ENCODE measurements at regions not wholly inside any gene's neighbourhood (a gene's known extent, or its start where the extent isn't known, plus 50 kb on each side); places are given as distances from the start of the nearest gene placed in this dataset.

GRCh38 chr5:107294211-107294550, 376.6 kb downstream of the EFNA5 start:
- no peak overlapping the region for H3K4me3 ChIP-seq (ENCODE audit: low read depth, low read length)

- H3K4me3 ChIP-seq (ENCODE audit: low read depth, low read length) = no peak overlapping the region
These were observed 377.1 kb downstream of the EFNA5 start for GRCh38 chr5:107293541-107294210.

GRCh38 chr5:107291866-107292265, 378.9 kb downstream of the EFNA5 start:
- no peak overlapping the region for H3K4me3 ChIP-seq (ENCODE audit: low read depth, low read length)

DNA sequence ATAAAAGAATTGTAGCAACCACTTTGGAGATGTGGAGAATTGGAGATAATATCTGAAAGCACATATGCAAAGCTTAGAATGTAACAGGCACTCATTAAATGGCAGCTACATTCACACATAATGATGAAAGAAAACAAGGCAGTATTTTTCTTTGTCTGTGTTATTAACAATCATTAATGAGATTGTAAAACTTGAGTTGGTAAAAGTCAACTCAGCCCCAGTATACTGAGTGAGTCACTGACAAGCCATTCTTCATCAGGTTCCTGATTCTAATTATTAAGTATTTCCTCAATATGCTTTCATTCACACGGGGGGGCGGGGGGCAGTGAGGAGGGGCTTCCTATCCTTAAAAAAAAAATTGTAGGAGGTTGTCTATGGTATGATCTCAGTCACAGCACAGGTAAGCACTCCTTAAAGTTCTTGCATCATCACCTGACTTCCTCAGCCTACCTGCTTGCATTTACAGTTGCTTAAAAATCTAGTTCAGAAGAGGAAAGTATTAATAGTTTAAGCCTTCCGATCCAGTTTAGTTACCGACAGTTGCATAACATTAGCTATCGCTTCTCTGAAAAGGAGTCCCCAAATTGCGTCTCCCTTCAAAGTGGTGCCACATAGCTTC, 379.8 kb downstream of the EFNA5 start:
- H3K4me3 ChIP-seq (ENCODE audit: low read depth, low read length) = no peak overlapping the region

GRCh38 chr5:107289030-107289714, 381.6 kb downstream of the EFNA5 start:
- no peak overlapping the region for H3K4me3 ChIP-seq (ENCODE audit: low read depth, low read length)

DNA sequence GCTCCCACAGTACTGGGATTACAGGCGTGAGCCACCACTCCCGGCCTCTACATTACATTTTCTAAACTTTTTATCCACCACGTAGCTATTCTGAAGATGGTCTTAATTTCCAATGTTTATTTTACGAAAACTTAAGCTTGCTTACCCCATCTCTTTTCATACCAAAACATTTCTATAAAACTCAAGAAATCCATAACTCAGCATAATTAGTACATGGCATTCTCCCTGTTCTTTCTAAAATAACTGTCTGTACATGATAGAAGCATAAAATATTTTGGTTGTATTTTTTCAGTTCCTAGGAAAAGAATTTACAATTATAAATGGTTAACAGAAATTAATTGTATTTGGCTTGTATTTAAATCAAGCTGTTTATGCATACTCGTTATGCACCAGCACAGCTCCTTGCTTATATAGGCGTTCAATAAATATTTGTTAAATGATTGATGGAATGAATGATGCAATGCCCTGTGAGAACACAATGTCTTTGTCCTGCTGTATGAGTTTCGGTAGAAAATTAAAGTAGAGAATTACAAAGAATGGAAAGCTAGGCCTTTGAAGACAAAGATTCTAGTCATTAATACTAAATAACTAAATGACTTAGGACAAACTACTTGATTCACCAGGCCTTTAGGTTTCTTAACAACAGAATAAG, 384.2 kb downstream of the EFNA5 start:
- no peak overlapping the region for H3K4me3 ChIP-seq (ENCODE audit: low read depth, low read length)

- no peak overlapping the region for H3K4me3 ChIP-seq (ENCODE audit: low read depth, low read length)
These were observed 385.0 kb downstream of the EFNA5 start for GRCh38 chr5:107285772-107286171.

- H3K4me3 ChIP-seq (ENCODE audit: low read depth, low read length) = no peak overlapping the region
These were observed 385.8 kb downstream of the EFNA5 start for GRCh38 chr5:107284822-107285525.

DNA sequence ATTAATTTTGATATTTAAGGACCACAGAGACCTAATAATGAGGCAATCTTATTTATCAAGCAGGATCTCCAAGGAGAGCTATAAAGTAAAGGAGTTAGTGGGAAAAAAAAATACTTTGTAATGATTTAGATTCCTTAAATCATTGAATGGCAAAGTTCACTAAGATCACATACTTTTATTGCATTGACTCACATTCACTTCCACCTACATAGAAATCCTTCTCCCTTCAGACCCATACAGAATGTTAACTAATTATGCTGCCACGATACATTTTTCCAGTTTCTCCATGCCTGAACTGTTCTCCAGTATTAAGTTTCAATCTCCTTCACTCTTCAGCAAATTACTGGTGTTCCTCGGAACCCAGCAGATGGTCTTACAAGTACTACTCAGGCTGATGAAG, 388.7 kb downstream of the EFNA5 start:
- H3K4me3 ChIP-seq (ENCODE audit: low read depth, low read length) = no peak overlapping the region

DNA sequence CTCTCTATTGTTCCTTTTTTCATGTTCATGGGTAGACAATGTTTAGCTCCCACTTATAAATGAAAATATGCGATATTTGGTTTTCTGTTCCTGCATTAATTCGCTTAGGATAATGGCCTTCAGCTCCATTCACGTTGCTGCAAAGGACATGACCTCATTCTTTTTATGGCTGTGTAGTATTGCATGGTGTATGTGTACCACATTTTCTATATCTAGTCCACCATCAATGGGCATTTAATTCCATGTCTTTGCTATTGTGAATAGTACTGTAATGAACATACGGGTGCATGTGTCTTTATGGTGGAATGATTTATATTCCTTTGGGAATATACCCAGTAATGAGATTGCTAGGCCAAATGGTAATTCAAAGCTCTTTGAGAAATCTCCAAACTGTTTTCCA, 392.0 kb downstream of the EFNA5 start:
- no peak overlapping the region for H3K4me3 ChIP-seq (ENCODE audit: low read depth, low read length)

DNA sequence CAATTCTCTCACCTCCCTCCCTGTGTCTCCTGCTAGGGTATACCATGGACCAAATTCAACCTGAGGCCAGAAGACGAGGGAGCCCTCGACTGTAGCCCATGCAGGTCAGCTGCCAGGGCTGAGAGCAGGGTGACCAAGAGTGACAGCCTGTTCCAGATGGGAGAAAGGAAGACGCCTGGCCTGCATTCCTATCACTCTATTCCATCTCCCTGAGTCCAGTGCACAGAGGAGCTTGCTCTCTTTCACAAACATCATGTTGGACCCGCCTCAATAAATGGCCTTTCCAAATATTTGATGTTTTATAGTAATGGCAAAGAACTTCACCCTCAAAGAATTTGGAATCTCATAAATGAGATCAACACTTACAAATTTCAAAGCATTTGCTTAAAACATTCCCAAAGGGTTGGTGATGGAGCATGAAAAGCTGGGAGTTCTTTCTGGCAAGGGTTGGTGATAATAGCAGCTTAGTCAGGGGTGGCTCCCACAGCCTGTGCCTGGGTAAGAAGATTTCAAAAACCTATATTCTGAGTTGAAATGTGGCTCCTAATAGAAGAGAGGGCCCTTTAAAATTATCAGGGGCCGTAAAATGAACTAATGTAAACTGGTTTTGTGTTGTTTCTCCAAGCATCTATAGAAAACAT, 393.1 kb downstream of the EFNA5 start:
- H3K4me3 ChIP-seq (ENCODE audit: low read depth, low read length) = no peak overlapping the region

- no peak overlapping the region for H3K4me3 ChIP-seq (ENCODE audit: low read depth, low read length)
These were observed 395.4 kb downstream of the EFNA5 start for GRCh38 chr5:107275333-107275732.

DNA sequence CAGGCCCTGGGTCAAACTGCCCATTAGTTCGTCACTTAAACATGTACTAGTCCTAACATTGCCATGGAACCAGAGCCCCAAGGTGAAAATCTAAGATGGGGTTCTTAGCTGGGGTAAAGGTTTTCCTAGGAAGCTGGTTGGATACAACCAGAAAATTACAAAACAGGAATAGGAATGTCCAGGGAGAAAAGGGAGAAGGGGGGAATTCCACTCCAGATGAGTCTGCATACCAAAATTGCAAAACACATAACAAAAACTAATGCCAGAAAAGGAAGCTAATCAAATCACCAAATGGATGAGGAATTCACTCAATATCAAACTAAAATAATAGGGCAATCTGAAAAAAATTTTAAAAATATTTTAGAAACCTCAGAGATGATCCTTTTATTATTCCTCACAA, 396.2 kb downstream of the EFNA5 start:
- H3K4me3 ChIP-seq (ENCODE audit: low read depth, low read length) = no peak overlapping the region

GRCh38 chr5:107272954-107273353, 397.8 kb downstream of the EFNA5 start:
- H3K4me3 ChIP-seq (ENCODE audit: low read depth, low read length) = no peak overlapping the region

- H3K4me3 ChIP-seq (ENCODE audit: low read depth, low read length) = no peak overlapping the region
These were observed 398.2 kb downstream of the EFNA5 start for GRCh38 chr5:107272509-107272908.

DNA sequence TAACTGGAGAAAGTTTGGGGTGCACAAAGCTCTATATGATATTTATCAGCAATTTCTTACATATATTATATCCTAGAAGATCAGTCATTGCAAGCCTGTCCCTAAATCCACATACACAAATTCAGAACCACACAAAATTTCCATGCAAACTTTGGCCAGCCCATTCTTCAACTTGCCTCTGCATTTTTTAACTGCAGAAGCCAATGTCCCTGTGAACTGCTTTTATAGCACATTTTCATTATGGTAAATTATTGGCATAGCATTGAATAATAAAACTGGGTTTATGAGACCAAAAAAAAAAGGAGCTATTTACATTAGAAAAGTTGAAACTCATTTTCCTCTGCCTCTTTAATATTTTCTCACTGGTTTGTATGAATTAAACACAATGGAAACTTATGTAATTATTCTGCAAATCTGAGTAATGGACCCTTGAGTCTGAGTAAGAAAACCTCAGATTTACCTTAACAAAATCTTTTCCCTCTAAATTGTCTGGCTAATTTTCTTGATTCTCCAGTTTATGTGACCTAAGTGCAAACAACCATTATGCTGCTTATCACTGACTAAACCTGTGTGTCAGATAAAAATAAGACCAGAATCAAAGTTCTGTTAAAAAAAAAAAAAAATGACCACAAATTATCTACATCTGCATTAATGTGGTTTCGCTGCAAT, 398.9 kb downstream of the EFNA5 start:
- H3K4me3 ChIP-seq (ENCODE audit: low read depth, low read length) = no peak overlapping the region

- H3K4me3 ChIP-seq (ENCODE audit: low read depth, low read length) = no peak overlapping the region
These were observed 400.2 kb downstream of the EFNA5 start for GRCh38 chr5:107270561-107270960.

DNA sequence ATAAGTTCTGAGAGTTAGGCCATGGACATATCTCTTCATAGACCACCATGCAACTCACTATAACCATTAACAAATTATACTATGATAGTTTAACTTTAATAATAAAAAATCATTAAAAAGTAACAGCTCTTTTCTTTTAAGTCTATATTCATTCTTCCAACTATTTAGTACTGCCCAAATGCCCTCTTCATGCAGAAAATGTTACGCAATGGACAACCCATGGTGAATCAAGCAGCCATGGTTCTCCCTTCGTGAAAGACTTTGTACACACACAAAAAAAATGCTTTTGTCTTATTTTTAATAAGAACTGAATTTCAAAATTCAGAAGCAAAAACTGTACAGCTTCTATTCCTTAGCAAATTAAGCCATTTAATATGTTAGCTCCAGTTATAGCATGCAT, 401.1 kb downstream of the EFNA5 start:
- H3K4me3 ChIP-seq (ENCODE audit: low read depth, low read length) = no peak overlapping the region

GRCh38 chr5:107269256-107269655, 401.5 kb downstream of the EFNA5 start:
- no peak overlapping the region for H3K4me3 ChIP-seq (ENCODE audit: low read depth, low read length)

- H3K4me3 ChIP-seq (ENCODE audit: low read depth, low read length) = no peak overlapping the region
These were observed 402.5 kb downstream of the EFNA5 start for GRCh38 chr5:107268241-107268640.
